Liver (tissue), 8 donors: ENCODE measurements at regions not wholly inside any gene's neighbourhood (a gene's known extent, or its start where the extent isn't known, plus 50 kb on each side); places are given as distances from the start of the nearest gene placed in this dataset.

Experiments used
- DNase-seq: peaks from one replicate; pipeline ENCODE4 v3.0.0-alpha.2; 2017; ENCODE audit warnings: low spot score
- H3K27ac ChIP-seq, 2 donors: one replicate each; pipeline ENCODE4 v1.7.0; 2013; ENCODE audit warnings: inconsistent platforms in 2 of 2, low read length in 2 of 2, control low read depth in 1 of 2, low read depth in 1 of 2, mild to moderate bottlenecking in 1 of 2
- H3K27me3 ChIP-seq, 4 donors: one replicate each; pipeline versions ENCODE4 v1.6.1 to v1.7.0; 2013; ENCODE audit warnings: low read length in 3 of 4, inconsistent platforms in 1 of 4, mild to moderate bottlenecking in 1 of 4, moderate library complexity in 1 of 4; ENCODE audit not compliant: control insufficient read depth in 4 of 4, insufficient read depth in 4 of 4
- H3K36me3 ChIP-seq, 4 donors: one replicate each; pipeline versions ENCODE4 v1.6.1 to v1.7.0; 2013; ENCODE audit warnings: low read length in 3 of 4, mild to moderate bottlenecking in 3 of 4, low read depth in 1 of 4, moderate library complexity in 1 of 4; ENCODE audit not compliant: control insufficient read depth in 4 of 4, insufficient read depth in 3 of 4
- H3K4me1 ChIP-seq, 4 donors: one replicate each; pipeline versions ENCODE4 v1.6.1 to v1.7.0; 2013; ENCODE audit warnings: low read length in 3 of 4, mild to moderate bottlenecking in 3 of 4, moderate library complexity in 1 of 4; ENCODE audit not compliant: control insufficient read depth in 4 of 4, insufficient read depth in 4 of 4
- H3K4me3 ChIP-seq, 3 donors: one replicate each; pipeline versions ENCODE4 v1.6.1 to v1.7.0; 2013; ENCODE audit warnings: low read length in 3 of 3, control low read depth in 1 of 3, low read depth in 1 of 3, mild to moderate bottlenecking in 1 of 3
- H3K9ac ChIP-seq, 2 donors: one replicate each; pipeline ENCODE4 v1.7.0; 2013; ENCODE audit warnings: low read length in 2 of 2, mild to moderate bottlenecking in 2 of 2, moderate library complexity in 2 of 2, control low read depth in 1 of 2, low read depth in 1 of 2
- H3K9me3 ChIP-seq, 4 donors: one replicate each; pipeline versions ENCODE4 v1.6.1 to v1.7.0; 2013; ENCODE audit warnings: low read length in 3 of 4; ENCODE audit not compliant: control insufficient read depth in 4 of 4
- ATF3 ChIP-seq: IDR thresholded peaks from 2 replicates; pipeline ENCODE4 v1.6.1; 2016; ENCODE audit warnings: antibody characterized with exemption
- CTCF ChIP-seq: fragments of 150-350 bp; IDR thresholded peaks from 2 replicates; pipeline ENCODE4 v1.5.1; 2017; ENCODE audit warnings: improper control_type of control experiment, low read depth, low read length; ENCODE audit not compliant: missing input control
- EGR1 ChIP-seq, 2 donors: IDR thresholded peaks; 2 replicates each; pipeline ENCODE4 v1.6.1; 2016 to 2018; ENCODE audit warnings: antibody characterized with exemption in 2 of 2, low read depth in 2 of 2
- FOXA1 ChIP-seq: IDR thresholded peaks from 2 replicates; pipeline ENCODE4 v1.6.1; 2016; ENCODE audit warnings: antibody characterized with exemption
- GABPA ChIP-seq, 2 donors: IDR thresholded peaks in 1 of 2; conservative IDR thresholded peaks in 1 of 2; 2 replicates each; pipeline ENCODE4 v1.6.1; 2016; ENCODE audit warnings: antibody characterized with exemption in 2 of 2, mild to moderate bottlenecking in 1 of 2, moderate library complexity in 1 of 2
- HNF4A ChIP-seq, 2 donors: conservative IDR thresholded peaks; 2 replicates each; pipeline ENCODE4 v1.6.1; 2016; ENCODE audit warnings: antibody characterized with exemption in 2 of 2, mild to moderate bottlenecking in 2 of 2
- JUND ChIP-seq, 2 donors: IDR thresholded peaks; 2 replicates each; pipeline ENCODE4 v1.6.1; 2016; ENCODE audit warnings: antibody characterized with exemption in 2 of 2
- MAX ChIP-seq: IDR thresholded peaks from 2 replicates; pipeline ENCODE4 v1.6.1; 2016; ENCODE audit warnings: antibody characterized with exemption
- NR2F2 ChIP-seq: IDR thresholded peaks from 2 replicates; pipeline ENCODE4 v1.6.1; 2016; ENCODE audit warnings: antibody characterized with exemption
- RAD21 ChIP-seq, 2 donors: IDR thresholded peaks; 2 replicates each; pipeline ENCODE4 v1.6.1; 2016; ENCODE audit warnings: antibody characterized with exemption in 2 of 2, mild to moderate bottlenecking in 2 of 2
- REST ChIP-seq: IDR thresholded peaks from 2 replicates; pipeline ENCODE4 v1.6.1; 2016; ENCODE audit warnings: antibody characterized with exemption, mild to moderate bottlenecking
- RXRA ChIP-seq, 2 donors: IDR thresholded peaks; 2 replicates each; pipeline ENCODE4 v1.6.1; 2017 to 2018; ENCODE audit warnings: antibody characterized with exemption in 2 of 2, mild to moderate bottlenecking in 1 of 2
- TAF1 ChIP-seq: conservative IDR thresholded peaks from 2 replicates; pipeline ENCODE4 v1.6.1; 2016; ENCODE audit warnings: antibody characterized with exemption, mild to moderate bottlenecking
- ZBTB33 ChIP-seq: IDR thresholded peaks from 2 replicates; pipeline ENCODE4 v1.6.1; 2016; ENCODE audit warnings: antibody characterized with exemption
- WGBS: extraction: QIAGEN DNeasy Blood & Tissue Kit; methylation state at CpG from one replicate; pipeline ENCODE4 v1.1.7; 2013; 5-methylcytosine and 5-hydroxymethylcytosine counted together
- donor health status: healthy.
- donor health status: healthy.
- donor health status: healthy.
- donor health status: healthy.
- donor health status: healthy.

- Histone ChIP-seq H3K36me3 (no peaks in the 10 kb centered on the region), H3K4me3 (no peak overlapping the region), H3K27ac (no peak overlapping the region), H3K9ac (no peak overlapping the region), H3K9me3 (no peaks in the 10 kb centered on the region), H3K4me1 (peaks cover 0 to 15% (median 3%) of the 10 kb centered on the region in 4 donors), H3K27me3 (no peaks in the 10 kb centered on the region)
- DNase-seq, result no peak
- WGBS, result 96% methylated on average over 1 of the region's 1 CpG
- TF ChIP-seq EGR1 (IDR thresholded peaks at IDR 0.05; ENCODE audit: low read depth in 2 of 2), result no peak
Measured at GRCh38 chr12:127148318-127148717, 1118.7 kb upstream of the TMEM132C start.

GRCh38 chr12:127149226-127149964, 1117.6 kb upstream of the TMEM132C start:
- H3K4me1 ChIP-seq, result peaks cover 0 to 15% (median 3%) of the 10 kb centered on the region in 4 donors
- no peaks in the 10 kb centered on the region for H3K36me3 ChIP-seq
- TF ChIP-seq FOXA1, result no peak
- TF ChIP-seq NR2F2, result no peak
- TF ChIP-seq GABPA (IDR thresholded peaks at IDR 0.05 in 1 of 2, conservative IDR thresholded peaks at IDR 0.05 in 1 of 2), result no peak
- no peak for TF ChIP-seq TAF1
- no peak for TF ChIP-seq MAX
- no peak for TF ChIP-seq HNF4A (conservative IDR thresholded peaks at IDR 0.05)
- TF ChIP-seq REST, result no peak
- no peak for TF ChIP-seq RAD21 (IDR thresholded peaks at IDR 0.05)
- TF ChIP-seq ZBTB33, result no peak
- no peak for TF ChIP-seq RXRA (IDR thresholded peaks at IDR 0.05)
- TF ChIP-seq ATF3, result no peak
- no peak for TF ChIP-seq CTCF
- TF ChIP-seq JUND (IDR thresholded peaks at IDR 0.05), result no peak
- no peak overlapping the region for H3K4me3 ChIP-seq
- 72% methylated on average over 2 of the region's 2 CpGs for WGBS
- no peaks in the 10 kb centered on the region for H3K27me3 ChIP-seq
- H3K9me3 ChIP-seq, result no peaks in the 10 kb centered on the region
- no peak overlapping the region for H3K27ac ChIP-seq
- DNase-seq, result no peak
- no peak overlapping the region for H3K9ac ChIP-seq
